ENCODE measurements at regions not wholly inside any gene's neighbourhood (a gene's known extent, or its start where the extent isn't known, plus 50 kb on each side); places are given as distances from the start of the nearest gene placed in this dataset.

DNA sequence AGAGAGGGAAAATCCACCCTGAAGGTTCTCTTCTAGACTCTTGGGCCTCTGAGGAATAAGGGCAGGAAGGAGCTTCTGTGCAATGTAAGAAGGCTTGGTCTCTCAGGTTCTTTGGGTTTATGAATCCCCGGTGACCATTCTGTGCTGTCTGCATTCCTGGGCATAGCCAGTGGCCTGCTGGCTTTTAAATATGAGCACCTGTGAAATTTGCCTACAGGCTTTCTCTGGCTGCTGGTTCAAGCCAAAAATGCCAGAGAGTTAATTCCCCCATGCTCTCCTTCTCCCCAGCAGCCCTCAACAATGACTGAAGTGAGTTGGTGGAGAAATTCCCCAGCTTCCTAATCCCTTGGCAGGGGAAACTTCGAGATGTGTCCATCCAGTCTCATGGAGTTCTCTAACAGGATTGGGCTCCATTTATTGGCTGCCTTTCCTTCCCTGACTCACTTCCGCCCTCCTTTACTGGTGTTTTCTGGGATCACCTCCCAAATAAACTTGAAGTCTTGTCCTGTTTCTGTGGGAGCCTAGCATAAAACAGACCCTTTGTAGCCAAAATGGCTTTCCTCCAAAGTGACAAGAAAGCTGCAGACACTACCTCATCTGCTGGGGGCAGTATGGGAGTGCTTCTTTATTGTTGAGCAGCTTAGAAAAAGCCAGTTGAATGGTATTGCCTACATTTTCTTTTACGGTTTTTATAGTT, 179.4 kb upstream of the CASK start:
- TF ChIP-seq, protein P1, sequence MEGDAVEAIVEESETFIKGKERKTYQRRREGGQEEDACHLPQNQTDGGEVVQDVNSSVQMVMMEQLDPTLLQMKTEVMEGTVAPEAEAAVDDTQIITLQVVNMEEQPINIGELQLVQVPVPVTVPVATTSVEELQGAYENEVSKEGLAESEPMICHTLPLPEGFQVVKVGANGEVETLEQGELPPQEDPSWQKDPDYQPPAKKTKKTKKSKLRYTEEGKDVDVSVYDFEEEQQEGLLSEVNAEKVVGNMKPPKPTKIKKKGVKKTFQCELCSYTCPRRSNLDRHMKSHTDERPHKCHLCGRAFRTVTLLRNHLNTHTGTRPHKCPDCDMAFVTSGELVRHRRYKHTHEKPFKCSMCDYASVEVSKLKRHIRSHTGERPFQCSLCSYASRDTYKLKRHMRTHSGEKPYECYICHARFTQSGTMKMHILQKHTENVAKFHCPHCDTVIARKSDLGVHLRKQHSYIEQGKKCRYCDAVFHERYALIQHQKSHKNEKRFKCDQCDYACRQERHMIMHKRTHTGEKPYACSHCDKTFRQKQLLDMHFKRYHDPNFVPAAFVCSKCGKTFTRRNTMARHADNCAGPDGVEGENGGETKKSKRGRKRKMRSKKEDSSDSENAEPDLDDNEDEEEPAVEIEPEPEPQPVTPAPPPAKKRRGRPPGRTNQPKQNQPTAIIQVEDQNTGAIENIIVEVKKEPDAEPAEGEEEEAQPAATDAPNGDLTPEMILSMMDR (IDR thresholded peaks at IDR 0.05), result no peak
- no peak for TF ChIP-seq POLR2A (IDR thresholded peaks at IDR 0.05)
- TF ChIP-seq EP300 (IDR thresholded peaks at IDR 0.05), result no peak

Data from tibial nerve (tissue), 4 donors.